Activated CD8-positive, alpha-beta memory T cell treated with anti-CD3 and anti-CD28 coated beads for 24 hours (primary cell): ENCODE measurements at regions not wholly inside any gene's neighbourhood (a gene's known extent, or its start where the extent isn't known, plus 50 kb on each side); places are given as distances from the start of the nearest gene placed in this dataset.
A peak's percentile ranks its signal among the peaks of the same experiment; 100 is the strongest.
"Not testable (repeated sequence)": the region's sequence is repeated elsewhere in the genome, so short reads cannot be mapped to it uniquely, and the experiment has no call there.

Experiments used
- DNase-seq: peaks from one replicate; pipeline ENCODE4 v3.0.0-alpha.2; 2020

DNA sequence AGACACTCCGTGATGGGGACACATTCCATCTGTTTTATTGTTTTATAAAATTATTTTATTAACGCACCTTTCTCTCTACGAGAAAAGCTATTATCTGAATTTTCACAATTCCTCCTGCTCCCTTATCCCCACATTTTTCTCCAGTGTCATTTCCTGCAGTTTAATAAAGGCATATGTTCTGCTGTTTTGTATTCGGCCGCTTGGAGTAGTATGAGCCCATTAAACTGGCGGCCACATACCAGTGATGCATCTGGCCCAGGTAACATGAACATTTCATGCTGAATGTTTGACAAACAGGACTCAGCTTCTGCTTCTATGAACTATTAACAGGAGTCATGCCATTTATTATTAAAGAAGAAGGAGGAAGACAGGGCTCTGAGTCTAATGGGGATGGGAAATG is 511.0 kb downstream of the TMEM121 start:
- DNase-seq: no peak

- DNase-seq: no peak
Observed at GRCh38 chr14:106038263-106038662, 511.9 kb downstream of the TMEM121 start.

- peak; percentile 84 for DNase-seq
Observed at GRCh38 chr14:106039400-106039799, 513.0 kb downstream of the TMEM121 start.

- no peak for DNase-seq
Observed at GRCh38 chr14:106044515-106044914, 518.1 kb downstream of the TMEM121 start.

DNA sequence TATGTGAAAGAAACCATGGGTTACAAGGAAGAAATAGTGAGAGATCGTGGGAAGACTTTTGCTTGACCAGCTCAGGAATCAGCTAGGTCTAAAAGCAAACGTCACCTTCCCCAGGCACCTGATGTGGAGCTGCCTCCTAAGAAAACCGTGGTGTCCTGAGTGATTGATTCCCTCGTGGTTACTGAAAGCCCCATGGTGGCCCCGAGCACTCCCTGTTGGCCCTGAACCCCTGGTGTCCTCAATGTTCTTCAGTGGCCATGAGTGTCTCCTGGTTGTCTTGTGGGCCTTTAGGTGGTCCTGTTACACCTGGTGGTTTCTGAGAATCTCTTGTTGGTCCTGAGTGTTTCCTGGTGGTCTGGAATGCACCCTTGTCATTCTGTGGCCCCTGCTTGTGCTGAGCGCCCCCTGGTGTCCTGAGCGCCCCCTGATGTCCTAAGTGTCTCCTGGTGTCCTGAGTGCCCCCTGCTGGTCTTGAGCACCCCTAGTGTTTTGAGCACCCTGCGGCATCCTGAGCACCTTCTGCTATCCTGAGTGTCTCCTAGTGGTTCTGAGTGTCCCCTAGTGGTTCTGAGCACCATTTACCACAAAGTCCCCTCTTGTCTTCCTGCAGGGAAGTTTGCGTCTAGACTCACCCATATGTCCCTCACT is 518.7 kb downstream of the TMEM121 start:
- peak; percentile 92 for DNase-seq

DNA sequence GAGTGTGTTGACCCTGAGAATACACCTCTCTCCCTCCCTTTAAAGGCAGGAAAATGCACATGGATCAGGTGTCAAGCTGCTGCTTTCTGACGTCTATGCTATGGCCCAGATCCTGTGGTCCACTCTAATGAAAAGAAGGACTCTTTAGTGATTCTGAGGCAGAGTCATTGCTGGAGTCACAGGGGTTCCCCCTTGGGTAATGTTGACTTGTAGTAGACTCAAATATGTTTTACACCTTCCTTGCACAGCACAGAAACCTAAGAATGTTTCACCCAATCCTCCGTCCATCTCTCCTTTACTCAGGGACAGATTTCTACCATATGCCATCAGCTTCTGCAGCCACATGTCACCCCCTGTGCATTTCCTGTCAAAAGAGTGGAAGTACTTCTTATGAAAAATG is 525.4 kb downstream of the TMEM121 start:
- no peak for DNase-seq

GRCh38 chr14:106055289-106055688 is 528.9 kb downstream of the TMEM121 start:
- no peak for DNase-seq

GRCh38 chr14:106058342-106058741 is 532.0 kb downstream of the TMEM121 start:
- no peak for DNase-seq

DNA sequence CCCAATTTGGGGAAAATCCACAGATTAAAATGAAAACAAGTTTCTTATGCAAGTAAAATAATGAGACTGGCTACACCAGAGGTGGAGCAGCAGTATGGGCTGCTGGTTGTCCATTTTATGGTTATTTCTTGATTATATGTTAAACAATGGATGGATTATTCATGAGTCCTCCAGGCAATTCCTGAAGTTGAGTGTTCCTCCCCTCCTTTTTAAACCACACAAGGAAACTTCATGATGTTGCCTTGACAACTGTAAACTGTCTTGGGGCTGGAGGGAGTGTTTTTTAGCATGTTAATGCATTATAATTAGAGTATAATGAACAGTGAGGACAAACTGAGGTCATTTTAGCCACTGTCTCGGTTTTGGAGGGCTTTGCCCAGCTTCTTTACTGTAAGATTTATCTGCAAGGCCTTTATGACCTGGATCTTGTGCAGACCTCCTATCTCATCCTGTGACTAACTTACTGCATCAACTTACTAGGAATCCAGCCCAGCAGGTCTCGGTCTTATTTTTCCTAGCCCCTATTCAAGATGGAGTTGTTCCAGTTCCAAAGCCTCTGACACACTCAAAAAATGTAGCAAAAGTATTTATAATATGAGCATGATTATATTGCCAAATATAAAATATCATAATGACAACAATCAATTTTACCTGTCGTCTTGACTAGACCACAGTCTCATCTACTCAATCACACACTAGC is 534.0 kb downstream of the TMEM121 start:
- no peak for DNase-seq

DNA sequence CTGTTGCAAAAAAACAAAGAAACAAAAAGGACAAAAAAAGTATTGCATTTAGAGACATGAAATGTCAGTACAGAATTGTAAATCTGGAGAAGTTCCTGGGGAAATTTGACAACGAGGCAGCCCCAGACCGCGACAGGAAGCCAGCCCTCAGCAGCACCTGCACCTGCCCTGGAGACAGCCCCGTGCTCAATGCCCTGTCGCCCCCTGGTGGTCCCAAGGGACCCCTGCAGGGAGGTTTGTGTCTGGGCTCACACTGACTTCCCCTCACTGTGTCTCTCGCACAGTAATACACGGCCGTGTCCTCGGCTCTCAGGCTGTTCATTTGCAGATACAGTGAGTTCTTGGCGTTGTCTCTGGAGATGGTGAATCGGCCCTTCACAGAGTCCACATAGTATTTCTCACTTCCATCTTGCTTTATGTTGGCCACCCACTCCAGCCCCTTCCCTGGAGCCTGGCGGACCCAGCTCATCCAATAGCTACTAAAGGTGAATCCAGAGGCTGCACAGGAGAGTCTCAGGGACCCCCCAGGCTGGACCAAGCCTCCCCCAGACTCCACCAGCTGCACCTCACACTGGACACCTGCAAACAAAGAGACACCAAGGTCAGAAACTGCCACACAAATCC is 535.6 kb downstream of the TMEM121 start:
- peak; percentile 90 for DNase-seq

- no peak for DNase-seq
Observed at GRCh38 chr14:106062502-106063272, 536.3 kb downstream of the TMEM121 start.

- DNase-seq: no peak
Observed at GRCh38 chr14:106067935-106068334, 541.6 kb downstream of the TMEM121 start.

DNA sequence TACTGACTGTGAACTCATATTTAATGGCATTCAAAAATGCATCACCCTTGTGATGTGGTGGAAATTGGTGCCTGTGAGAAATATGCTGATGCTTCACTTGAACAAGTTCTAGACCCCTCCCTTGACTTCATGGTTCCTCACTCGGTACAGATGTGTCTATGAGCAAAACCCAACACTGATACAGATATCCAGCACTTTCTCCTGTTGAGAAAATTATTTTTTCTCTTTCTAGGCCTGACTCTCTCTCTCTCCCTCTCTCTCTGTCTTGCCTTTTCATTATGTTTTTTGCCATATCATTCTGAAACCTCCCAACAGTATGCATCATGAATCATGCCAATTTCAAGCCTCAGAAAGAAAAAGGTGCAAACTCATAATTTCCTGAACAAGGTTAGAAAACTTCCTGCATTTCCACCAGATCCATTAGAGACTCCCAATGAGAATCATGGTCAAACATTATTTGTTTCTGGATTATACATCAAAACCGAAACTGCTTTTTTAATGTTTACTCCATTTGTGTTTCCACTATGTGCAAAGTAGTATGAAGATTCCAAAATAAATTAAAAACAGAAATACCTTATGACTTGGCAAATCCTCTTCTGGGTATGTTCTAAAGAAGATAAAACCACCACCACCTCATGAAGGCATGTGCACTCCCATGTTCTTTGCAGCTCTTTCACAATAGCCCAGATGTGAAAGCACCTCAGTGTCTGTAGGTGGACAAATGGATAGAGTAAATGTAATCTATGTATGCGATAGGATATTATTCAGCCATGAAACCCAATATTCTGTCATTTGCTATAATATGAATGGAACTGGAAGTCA is 543.6 kb downstream of the TMEM121 start:
- DNase-seq: no peak

DNA sequence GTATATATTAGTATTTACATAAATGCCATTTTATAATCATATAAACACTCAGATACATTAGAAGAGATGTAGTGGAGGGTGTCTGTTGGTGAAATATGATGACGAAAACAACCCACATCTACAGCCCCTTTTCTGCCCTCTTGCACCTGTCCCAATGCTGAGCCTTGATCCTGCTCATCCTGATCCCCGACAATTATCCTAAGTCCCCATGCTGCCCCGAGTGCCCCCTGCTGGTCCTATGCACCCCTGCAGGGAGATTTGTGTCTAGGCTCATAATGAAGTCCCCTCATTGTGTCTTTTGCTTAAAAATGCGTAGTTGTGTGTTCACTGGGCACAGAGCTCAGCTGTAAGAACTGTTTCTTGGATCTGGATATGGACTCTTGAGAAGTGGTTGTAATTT is 554.5 kb downstream of the TMEM121 start:
- DNase-seq: no peak

GRCh38 chr14:106081721-106082120 is 555.3 kb downstream of the TMEM121 start:
- not testable (repeated sequence) for DNase-seq

DNA sequence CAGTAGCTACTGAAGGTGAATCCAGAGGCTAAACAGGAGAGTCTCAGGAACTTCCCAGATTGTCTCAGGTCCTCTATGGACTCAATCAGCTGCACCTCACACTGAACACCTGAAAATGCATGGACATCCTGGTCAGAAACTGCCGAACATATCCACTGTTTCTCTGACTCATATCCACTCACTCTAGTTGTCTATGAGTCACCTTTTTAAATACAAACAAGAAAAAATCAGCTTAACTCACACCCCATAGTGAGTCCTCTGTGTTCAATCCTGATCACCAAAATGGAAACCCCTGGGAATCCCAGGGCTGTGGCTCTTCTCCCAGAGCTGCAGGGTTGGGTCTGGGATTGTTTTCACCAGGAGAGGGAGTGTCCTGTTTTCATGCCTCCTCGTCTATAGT is 556.7 kb downstream of the TMEM121 start:
- DNase-seq: no peak

DNA sequence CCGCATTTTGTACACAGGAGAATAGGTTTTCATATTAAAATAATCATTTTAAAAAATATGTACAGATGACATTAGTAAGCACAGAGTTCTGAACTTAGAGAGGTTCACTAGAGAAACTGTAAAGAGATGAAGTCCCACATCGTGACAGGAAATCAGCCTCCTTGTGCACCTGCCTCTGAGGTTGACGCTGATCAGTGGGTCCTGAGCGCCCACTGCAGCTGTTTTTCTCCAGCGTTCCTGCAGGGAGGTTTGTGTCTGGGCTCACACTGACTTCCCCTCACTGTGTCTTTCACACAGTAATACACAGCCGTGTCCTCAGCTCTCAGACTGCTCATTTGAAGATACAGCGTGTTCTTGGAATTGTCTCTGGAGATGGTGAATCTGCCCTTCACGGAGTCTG is 561.5 kb downstream of the TMEM121 start:
- DNase-seq: no peak

- not testable (repeated sequence) for DNase-seq
Observed at GRCh38 chr14:106088860-106089259, 562.5 kb downstream of the TMEM121 start.

DNA sequence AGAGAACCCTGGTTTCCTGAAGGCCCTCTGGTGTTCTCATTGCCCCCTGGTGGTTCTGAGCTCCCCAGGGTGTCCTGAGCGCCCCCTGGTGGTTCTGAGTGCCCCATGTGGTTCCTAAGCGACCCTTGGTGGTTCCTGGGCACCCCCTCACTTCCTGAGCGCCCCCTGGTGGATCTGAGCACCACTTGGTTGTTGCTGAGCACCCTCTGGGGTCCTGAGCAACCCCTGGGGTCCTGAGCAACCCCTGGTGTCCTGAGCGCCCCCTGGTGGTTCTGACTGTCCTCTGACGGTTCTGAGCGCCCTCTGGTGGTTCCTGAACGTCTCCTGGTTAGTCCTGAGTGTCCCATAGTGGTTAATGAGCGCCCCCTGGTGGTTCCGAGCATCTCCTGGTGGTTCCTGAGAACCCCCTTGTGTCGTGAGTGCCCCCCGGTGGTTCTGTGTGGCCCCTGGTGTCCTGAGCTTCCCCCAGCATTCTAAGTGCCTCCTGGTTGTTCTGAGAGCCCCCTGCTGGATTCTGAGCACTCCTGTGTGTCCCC is 568.3 kb downstream of the TMEM121 start:
- DNase-seq: no peak

DNA sequence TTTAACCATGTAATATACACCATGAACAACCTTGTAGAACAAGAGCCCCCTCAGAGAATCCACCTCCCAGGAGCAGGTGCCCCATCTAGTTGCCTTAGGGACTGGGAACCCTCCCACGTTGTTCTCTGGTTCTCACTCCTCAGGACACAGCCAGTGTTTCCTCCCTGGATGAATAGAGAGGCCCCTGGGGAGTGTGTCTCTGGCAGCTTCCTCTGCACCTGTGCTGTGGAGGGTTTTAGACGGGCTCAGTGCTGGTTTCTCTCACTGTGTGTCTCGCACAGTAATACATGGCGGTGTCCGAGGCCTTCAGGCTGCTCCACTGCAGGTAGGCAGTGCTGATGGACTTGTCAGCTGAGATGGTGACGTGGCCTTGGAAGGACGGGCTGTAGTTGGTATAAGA is 581.3 kb downstream of the TMEM121 start:
- no peak for DNase-seq

GRCh38 chr14:106109337-106109736 is 583.0 kb downstream of the TMEM121 start:
- DNase-seq: no peak

- no peak for DNase-seq
Observed at GRCh38 chr14:106115401-106115800, 589.0 kb downstream of the TMEM121 start.
